GM10248 (cell line): ENCODE measurements at regions not wholly inside any gene's neighbourhood (a gene's known extent, or its start where the extent isn't known, plus 50 kb on each side); places are given as distances from the start of the nearest gene placed in this dataset.

Experiments
- CTCF ChIA-PET: fragments of 300-600 bp; sonication (Branson Sonifier 250); formaldehyde crosslinking; extraction: SDS; loops from one replicate; lab custom pipeline; 2021; ENCODE audit warnings: antibody characterized with exemption; lab: Yijun Ruan, JAX
- POLR2A ChIA-PET: fragments of 350-650 bp; sonication (Branson Sonifier 250); formaldehyde crosslinking; extraction: SDS; loops from one replicate; lab custom pipeline; 2020; ENCODE audit warnings: antibody characterized with exemption; lab: Yijun Ruan, JAX
- DNase-seq: peaks from one replicate; pipeline ENCODE4 v3.0.0; 2012; ENCODE audit errors: extremely low spot score
- CTCF ChIP-seq: IDR thresholded peaks from 2 replicates; pipeline ENCODE4 v1.5.1; 2012; ENCODE audit warnings: mild to moderate bottlenecking, low read depth; ENCODE audit errors: extremely low read depth, missing control alignments, control extremely low read depth

- CTCF ChIA-PET = no interaction called here
- POLR2A ChIA-PET = no interaction called here
- DNase-seq = no peak
- TF ChIP-seq CTCF = no peak
Observed at GRCh38 chr3:17985658-17986347, 243.4 kb upstream of the TBC1D5 start.

- TF ChIP-seq CTCF = no peak
- CTCF ChIA-PET = no interaction called here
- POLR2A ChIA-PET = no interaction called here
- DNase-seq = no peak
Observed at GRCh38 chr3:17983106-17983505, 240.7 kb upstream of the TBC1D5 start.

- TF ChIP-seq CTCF = no peak
- CTCF ChIA-PET = no interaction called here
- no peak for DNase-seq
- POLR2A ChIA-PET = no interaction called here
Observed at GRCh38 chr3:17982211-17982880, 239.9 kb upstream of the TBC1D5 start.

GRCh38 chr3:17980863-17981262 is 238.4 kb upstream of the TBC1D5 start:
- DNase-seq = no peak
- no peak for TF ChIP-seq CTCF
- CTCF ChIA-PET = no interaction called here
- POLR2A ChIA-PET = no interaction called here

- DNase-seq = no peak
- CTCF ChIA-PET = interaction anchor here (1.1 to 1.3 kb wide), 3 partner anchors 30 to 550 kb away, joined by 3 to 4 read pairs (median 3); no protein-coding TSS in a partner anchor
- POLR2A ChIA-PET = no interaction called here
Observed at GRCh38 chr3:17979911-17980310, 237.5 kb upstream of the TBC1D5 start.

GRCh38 chr3:17979252-17979651 is 236.8 kb upstream of the TBC1D5 start:
- ChIA-PET POLR2A (no interaction called here), CTCF (interaction anchor here (0.7 to 1.3 kb wide), 4 partner anchors 31 to 550 kb away, joined by 3 to 4 read pairs (median 3); no protein-coding TSS in a partner anchor)
- no peak for DNase-seq
- no peak for TF ChIP-seq CTCF

More at GRCh38 chr3:17979911-17980310, 237.5 kb upstream of the TBC1D5 start:
- TF ChIP-seq CTCF = no peak
